Sigmoid colon (tissue), 3 donors: ENCODE measurements at regions not wholly inside any gene's neighbourhood (a gene's known extent, or its start where the extent isn't known, plus 50 kb on each side); places are given as distances from the start of the nearest gene placed in this dataset.

Experiments
- POLR2A ChIP-seq, 2 donors: fragments of 450-650 bp; IDR thresholded peaks; one replicate each; pipeline ENCODE4 v1.6.1; 2016; ENCODE audit warnings: antibody characterized with exemption in 2 of 2, mild to moderate bottlenecking in 2 of 2, moderate library complexity in 2 of 2
- TF ChIP-seq, protein P1 (sequence below), 4 experiments: fragments of 450-650 bp in 3 of 4; fragments of 200-600 bp in 1 of 4; IDR thresholded peaks; one replicate each; pipeline ENCODE4 v1.5.1; 2016 to 2019; ENCODE audit warnings: antibody characterized with exemption in 4 of 4, mild to moderate bottlenecking in 3 of 4, moderate library complexity in 2 of 4

DNA sequence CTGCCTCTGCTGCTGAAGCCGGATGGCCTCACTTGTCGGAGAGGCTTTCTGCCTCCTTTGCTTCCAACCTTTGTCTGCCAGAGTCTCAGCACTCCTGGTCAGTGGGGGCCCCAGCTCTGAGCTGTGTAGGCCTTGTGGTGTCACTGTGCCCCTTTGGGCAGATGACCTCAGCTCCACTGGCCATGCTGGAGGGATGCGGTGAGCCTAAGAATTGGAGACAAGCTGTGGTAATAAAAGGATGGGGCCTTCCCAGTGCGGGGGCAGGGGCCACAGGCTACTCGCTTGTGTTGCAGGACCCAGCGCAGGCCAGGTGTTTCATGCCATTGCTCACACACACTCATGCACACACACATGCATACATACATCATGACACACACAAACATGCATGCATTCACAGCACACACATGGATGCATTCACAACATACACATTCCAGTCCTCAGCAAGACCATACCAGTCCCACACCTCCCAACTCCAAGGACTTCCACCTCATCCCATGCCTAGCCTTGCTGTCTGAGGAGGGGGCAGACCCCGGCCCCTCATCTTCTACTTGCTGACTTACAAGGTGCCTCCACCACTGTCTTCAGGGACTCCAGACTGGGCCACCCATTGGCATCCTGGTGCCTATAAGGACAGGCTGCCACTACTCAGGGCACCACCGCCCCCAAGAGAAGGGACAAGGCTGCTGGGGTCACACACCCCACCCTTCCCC, 237.7 kb downstream of the SYK start:
- TF ChIP-seq, protein P1, sequence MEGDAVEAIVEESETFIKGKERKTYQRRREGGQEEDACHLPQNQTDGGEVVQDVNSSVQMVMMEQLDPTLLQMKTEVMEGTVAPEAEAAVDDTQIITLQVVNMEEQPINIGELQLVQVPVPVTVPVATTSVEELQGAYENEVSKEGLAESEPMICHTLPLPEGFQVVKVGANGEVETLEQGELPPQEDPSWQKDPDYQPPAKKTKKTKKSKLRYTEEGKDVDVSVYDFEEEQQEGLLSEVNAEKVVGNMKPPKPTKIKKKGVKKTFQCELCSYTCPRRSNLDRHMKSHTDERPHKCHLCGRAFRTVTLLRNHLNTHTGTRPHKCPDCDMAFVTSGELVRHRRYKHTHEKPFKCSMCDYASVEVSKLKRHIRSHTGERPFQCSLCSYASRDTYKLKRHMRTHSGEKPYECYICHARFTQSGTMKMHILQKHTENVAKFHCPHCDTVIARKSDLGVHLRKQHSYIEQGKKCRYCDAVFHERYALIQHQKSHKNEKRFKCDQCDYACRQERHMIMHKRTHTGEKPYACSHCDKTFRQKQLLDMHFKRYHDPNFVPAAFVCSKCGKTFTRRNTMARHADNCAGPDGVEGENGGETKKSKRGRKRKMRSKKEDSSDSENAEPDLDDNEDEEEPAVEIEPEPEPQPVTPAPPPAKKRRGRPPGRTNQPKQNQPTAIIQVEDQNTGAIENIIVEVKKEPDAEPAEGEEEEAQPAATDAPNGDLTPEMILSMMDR (IDR thresholded peaks at IDR 0.05), result no peak
- no peak for TF ChIP-seq POLR2A (IDR thresholded peaks at IDR 0.05)
